ENCODE measurements at regions not wholly inside any gene's neighbourhood (a gene's known extent, or its start where the extent isn't known, plus 50 kb on each side); places are given as distances from the start of the nearest gene placed in this dataset.

- ChIA-PET POLR2A (ENCODE audit: low non-redundant PET) (no interaction called here), CTCF (interaction anchor here (0.6 kb wide), 1 partner anchor 933 kb away, joined by 3 read pairs; no protein-coding TSS in a partner anchor)
- no peak overlapping the region for H3K27ac ChIP-seq
- TF ChIP-seq, protein P1, sequence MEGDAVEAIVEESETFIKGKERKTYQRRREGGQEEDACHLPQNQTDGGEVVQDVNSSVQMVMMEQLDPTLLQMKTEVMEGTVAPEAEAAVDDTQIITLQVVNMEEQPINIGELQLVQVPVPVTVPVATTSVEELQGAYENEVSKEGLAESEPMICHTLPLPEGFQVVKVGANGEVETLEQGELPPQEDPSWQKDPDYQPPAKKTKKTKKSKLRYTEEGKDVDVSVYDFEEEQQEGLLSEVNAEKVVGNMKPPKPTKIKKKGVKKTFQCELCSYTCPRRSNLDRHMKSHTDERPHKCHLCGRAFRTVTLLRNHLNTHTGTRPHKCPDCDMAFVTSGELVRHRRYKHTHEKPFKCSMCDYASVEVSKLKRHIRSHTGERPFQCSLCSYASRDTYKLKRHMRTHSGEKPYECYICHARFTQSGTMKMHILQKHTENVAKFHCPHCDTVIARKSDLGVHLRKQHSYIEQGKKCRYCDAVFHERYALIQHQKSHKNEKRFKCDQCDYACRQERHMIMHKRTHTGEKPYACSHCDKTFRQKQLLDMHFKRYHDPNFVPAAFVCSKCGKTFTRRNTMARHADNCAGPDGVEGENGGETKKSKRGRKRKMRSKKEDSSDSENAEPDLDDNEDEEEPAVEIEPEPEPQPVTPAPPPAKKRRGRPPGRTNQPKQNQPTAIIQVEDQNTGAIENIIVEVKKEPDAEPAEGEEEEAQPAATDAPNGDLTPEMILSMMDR (conservative IDR thresholded peaks at IDR 0.05; ENCODE audit: low read depth) = no peak
- no peak for DNase-seq (ENCODE audit: low spot score)
These were observed 705.3 kb downstream of the PRELID2 start for GRCh38 chr5:145129797-145130196.

DNA sequence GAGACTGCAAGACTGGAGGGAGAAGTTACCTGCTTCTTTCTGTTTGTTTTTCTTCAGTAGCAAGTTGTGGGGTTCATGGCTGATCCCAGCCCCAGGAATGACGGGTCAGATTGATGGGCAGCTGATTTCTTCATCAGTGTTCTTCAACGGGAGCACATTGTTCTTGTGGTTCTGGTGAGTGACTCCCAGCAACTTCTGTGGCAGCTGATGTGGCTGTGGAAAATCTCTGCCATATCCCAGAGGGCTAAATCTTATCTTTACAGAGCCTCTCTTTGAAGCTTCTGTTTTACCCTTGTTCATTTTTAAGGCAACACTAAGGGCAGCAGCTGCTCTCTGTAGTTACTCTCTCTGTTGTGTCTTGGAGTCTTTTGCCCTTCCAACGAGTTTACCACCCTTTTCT, 710.3 kb downstream of the PRELID2 start:
- no peak for DNase-seq (ENCODE audit: low spot score)
- ChIA-PET POLR2A (ENCODE audit: low non-redundant PET) (no interaction called here), CTCF (no interaction called here)

DNA sequence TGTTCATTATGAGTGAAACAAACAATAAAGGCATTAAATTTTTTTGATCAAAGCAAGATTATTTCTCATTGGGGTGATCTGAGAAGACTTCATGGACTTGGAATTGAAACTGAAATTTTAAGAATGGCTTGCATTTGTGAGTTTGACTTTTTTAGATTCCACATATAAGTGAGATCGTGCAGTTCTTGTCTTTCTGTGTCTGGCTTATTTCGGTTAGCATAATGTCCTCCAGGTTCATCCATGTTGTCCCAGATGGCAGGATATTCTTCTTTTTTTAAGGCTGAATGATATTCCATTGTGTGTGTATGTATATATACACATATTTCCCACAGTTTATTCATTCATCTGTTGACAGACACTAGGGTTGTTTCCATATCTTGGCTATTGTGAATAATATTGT, 716.5 kb downstream of the PRELID2 start:
- TF ChIP-seq, protein P1 (conservative IDR thresholded peaks at IDR 0.05; ENCODE audit: low read depth) = no peak
- ChIA-PET CTCF (no interaction called here), POLR2A (ENCODE audit: low non-redundant PET) (no interaction called here)
- no peak overlapping the region for H3K27ac ChIP-seq
- no peak for DNase-seq (ENCODE audit: low spot score)

More for the DNA sequence above, 710.3 kb downstream of the PRELID2 start:
- TF ChIP-seq, protein P1 (conservative IDR thresholded peaks at IDR 0.05; ENCODE audit: low read depth) = no peak
- H3K27ac ChIP-seq = no peak overlapping the region

GRCh38 chr5:145118127-145118526, 717.0 kb downstream of the PRELID2 start:
- TF ChIP-seq, protein P1 (conservative IDR thresholded peaks at IDR 0.05; ENCODE audit: low read depth) = no peak
- ChIA-PET CTCF (no interaction called here), POLR2A (ENCODE audit: low non-redundant PET) (no interaction called here)
- no peak for DNase-seq (ENCODE audit: low spot score)
- no peak overlapping the region for H3K27ac ChIP-seq

DNA sequence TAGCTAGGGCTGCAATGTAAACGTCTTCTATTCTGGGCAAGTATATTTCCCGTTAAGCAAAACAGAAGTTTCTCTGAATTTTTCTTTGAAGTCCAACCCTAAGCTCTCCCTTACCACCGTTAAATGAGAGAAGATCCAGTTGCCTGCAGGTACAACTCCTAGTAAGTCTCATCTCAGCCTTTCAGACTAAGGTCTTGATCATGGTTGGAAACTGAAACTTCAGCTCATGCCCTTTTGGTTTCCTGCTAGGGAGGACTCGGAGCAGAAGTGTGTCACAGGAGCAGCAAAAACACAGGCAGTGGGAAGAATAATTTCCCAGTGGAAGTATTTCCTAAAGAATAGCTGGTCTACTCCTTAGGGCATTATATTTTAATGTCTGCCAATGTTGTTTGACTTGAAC, 717.9 kb downstream of the PRELID2 start:
- ChIA-PET CTCF (no interaction called here), POLR2A (ENCODE audit: low non-redundant PET) (no interaction called here)
- H3K27ac ChIP-seq = no peak overlapping the region
- no peak for DNase-seq (ENCODE audit: low spot score)
- TF ChIP-seq, protein P1 (conservative IDR thresholded peaks at IDR 0.05; ENCODE audit: low read depth) = no peak

GRCh38 chr5:145111420-145111819, 723.7 kb downstream of the PRELID2 start:
- CTCF ChIA-PET = no interaction called here
- no peak overlapping the region for H3K27ac ChIP-seq
- POLR2A ChIA-PET (ENCODE audit: low non-redundant PET) = no interaction called here
- DNase-seq (ENCODE audit: low spot score) = no peak
- TF ChIP-seq, protein P1 (conservative IDR thresholded peaks at IDR 0.05; ENCODE audit: low read depth) = no peak

GRCh38 chr5:145110834-145111233, 724.3 kb downstream of the PRELID2 start:
- no peak for DNase-seq (ENCODE audit: low spot score)
- TF ChIP-seq, protein P1 (conservative IDR thresholded peaks at IDR 0.05; ENCODE audit: low read depth) = no peak
- H3K27ac ChIP-seq = no peak overlapping the region
- ChIA-PET POLR2A (ENCODE audit: low non-redundant PET) (no interaction called here), CTCF (interaction anchor here (0.6 kb wide), 1 partner anchor 442 kb away, joined by 3 read pairs; no protein-coding TSS in a partner anchor)

Measured in RWPE1 (cell line).